ENCODE measurements at regions not wholly inside any gene's neighbourhood (a gene's known extent, or its start where the extent isn't known, plus 50 kb on each side); places are given as distances from the start of the nearest gene placed in this dataset.
"Not testable (repeated sequence)": the region's sequence is repeated elsewhere in the genome, so short reads cannot be mapped to it uniquely, and the experiment has no call there.

- CTCF ChIA-PET: no interaction called here
- POLR2A ChIA-PET: no interaction called here
Observed at GRCh38 chr3:151557068-151557840, 96.4 kb upstream of the IGSF10 start.

GRCh38 chr3:151556596-151556995 is 95.7 kb upstream of the IGSF10 start:
- ChIA-PET CTCF (no interaction called here), POLR2A (no interaction called here)

- ChIA-PET POLR2A (no interaction called here), CTCF (interaction anchor here (0.6 kb wide), 1 partner anchor 1070 kb away, joined by 3 read pairs; no protein-coding TSS in a partner anchor)
Observed at GRCh38 chr3:151555523-151555922, 94.7 kb upstream of the IGSF10 start.

- ChIA-PET CTCF (no interaction called here), POLR2A (no interaction called here)
Observed at GRCh38 chr3:151553888-151554287, 93.0 kb upstream of the IGSF10 start.

GRCh38 chr3:151552589-151552988 is 91.7 kb upstream of the IGSF10 start:
- ChIA-PET CTCF (no interaction called here), POLR2A (no interaction called here)

GRCh38 chr3:151550642-151551041 is 89.8 kb upstream of the IGSF10 start:
- ChIA-PET CTCF (interaction anchor here (0.6 kb wide), 1 partner anchor 43 kb away, joined by 5 read pairs; no protein-coding TSS in a partner anchor), POLR2A (no interaction called here)

GRCh38 chr3:151550025-151550618 is 89.3 kb upstream of the IGSF10 start:
- CTCF ChIA-PET: interaction anchor here (0.6 kb wide), 1 partner anchor 44 kb away, joined by 5 read pairs; no protein-coding TSS in a partner anchor
- POLR2A ChIA-PET: no interaction called here

- ChIA-PET POLR2A (no interaction called here), CTCF (no interaction called here)
Observed at GRCh38 chr3:151548195-151548594, 87.3 kb upstream of the IGSF10 start.

GRCh38 chr3:151544164-151544548 is 83.3 kb upstream of the IGSF10 start:
- POLR2A ChIA-PET: no interaction called here
- CTCF ChIA-PET: no interaction called here

GRCh38 chr3:151541178-151541577 is 80.3 kb upstream of the IGSF10 start:
- CTCF ChIA-PET: no interaction called here
- POLR2A ChIA-PET: no interaction called here

- ChIA-PET POLR2A (no interaction called here), CTCF (no interaction called here)
Observed at GRCh38 chr3:151539599-151539998, 78.7 kb upstream of the IGSF10 start.

GRCh38 chr3:151538456-151539393 is 77.9 kb upstream of the IGSF10 start:
- POLR2A ChIA-PET: no interaction called here
- CTCF ChIA-PET: no interaction called here

GRCh38 chr3:151537726-151538125 is 76.9 kb upstream of the IGSF10 start:
- ChIA-PET POLR2A (no interaction called here), CTCF (no interaction called here)

GRCh38 chr3:151526757-151527156 is 65.9 kb upstream of the IGSF10 start:
- ChIA-PET CTCF (no interaction called here), POLR2A (no interaction called here)

GRCh38 chr3:151520105-151520504 is 59.2 kb upstream of the IGSF10 start:
- ChIA-PET CTCF (no interaction called here), POLR2A (no interaction called here)

GRCh38 chr3:151511433-151511832 is 50.6 kb upstream of the IGSF10 start:
- CTCF ChIA-PET: not testable (repeated sequence)

More at GRCh38 chr3:151511433-151511832, 50.6 kb upstream of the IGSF10 start:
- POLR2A ChIA-PET: not testable (repeated sequence)
